Peyer's patch (tissue), 4 donors: ENCODE measurements at regions not wholly inside any gene's neighbourhood (a gene's known extent, or its start where the extent isn't known, plus 50 kb on each side); places are given as distances from the start of the nearest gene placed in this dataset.

Experiments
- DNase-seq, 3 donors: peaks; one replicate each; pipeline ENCODE4 v3.0.0-alpha.2; 2017 to 2019
- H3K27ac ChIP-seq, 4 donors: fragments of 200-600 bp; sonication (generic); one replicate each; pipeline ENCODE4 v1.5.1; 2016 to 2019
- H3K27me3 ChIP-seq, 2 donors: fragments of 200-600 bp; sonication (generic); one replicate each; pipeline ENCODE4 v1.5.1; 2019
- H3K36me3 ChIP-seq, 3 donors: fragments of 200-600 bp; sonication (generic); one replicate each; pipeline ENCODE4 v1.5.1; 2016 to 2019
- H3K4me1 ChIP-seq, 4 donors: fragments of 200-600 bp; sonication (generic); one replicate each; pipeline ENCODE4 v1.5.1; 2016 to 2019
- H3K4me3 ChIP-seq, 4 donors: fragments of 200-600 bp; sonication (generic); 1 replicate in 3 of 4; 2 replicates in 1 of 4; pipeline ENCODE4 v1.5.1; 2016 to 2019; ENCODE audit warnings: mild to moderate bottlenecking in 1 of 4
- H3K9me3 ChIP-seq, 4 donors: fragments of 200-600 bp; sonication (generic); one replicate each; pipeline ENCODE4 v1.5.1; 2016 to 2019; ENCODE audit warnings: mild to moderate bottlenecking in 1 of 4
- POLR2A ChIP-seq, 2 donors: fragments of 450-650 bp; IDR thresholded peaks; one replicate each; pipeline ENCODE4 v1.5.1; 2017; ENCODE audit warnings: antibody characterized with exemption in 2 of 2, mild to moderate bottlenecking in 2 of 2, moderate library complexity in 2 of 2
- TF ChIP-seq, protein P1 (sequence below), 6 experiments: fragments of 450-650 bp in 4 of 6; fragments of 200-600 bp in 2 of 6; sonication (generic) in 1 of 6; IDR thresholded peaks; one replicate each; pipeline ENCODE4 v1.5.1; 2017 to 2019; ENCODE audit warnings: antibody characterized with exemption in 6 of 6, mild to moderate bottlenecking in 3 of 6, moderate library complexity in 1 of 6

DNA sequence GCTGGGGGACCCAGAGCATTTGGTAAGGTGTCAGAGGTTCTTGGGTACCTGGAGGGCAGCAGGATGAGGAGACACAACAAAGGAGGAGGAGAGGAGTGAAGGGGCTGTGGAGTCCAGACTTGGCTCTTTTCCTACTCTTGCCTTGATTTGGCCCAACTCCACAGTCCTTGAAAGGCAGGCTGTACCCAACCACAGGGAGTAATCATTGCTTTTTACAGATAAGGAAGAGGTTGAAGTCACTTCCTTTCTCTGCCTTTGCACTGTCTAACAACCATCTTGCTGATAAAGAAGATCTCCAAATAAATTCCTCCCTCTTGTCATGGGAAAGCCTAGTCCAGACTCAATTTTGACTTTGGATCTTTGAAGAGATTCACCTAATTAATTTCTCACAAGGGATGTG, 226.8 kb upstream of the HMGA2 start:
- Histone ChIP-seq H3K27me3 (no peaks in the 10 kb centered on the region), H3K27ac (no peak overlapping the region), H3K9me3 (no peaks in the 10 kb centered on the region), H3K4me3 (no peak overlapping the region), H3K36me3 (no peaks in the 10 kb centered on the region), H3K4me1 (peaks cover 0 to under 1% (median 0%) of the 10 kb centered on the region in 4 donors)
- DNase-seq = no peak
- TF ChIP-seq, protein P1, sequence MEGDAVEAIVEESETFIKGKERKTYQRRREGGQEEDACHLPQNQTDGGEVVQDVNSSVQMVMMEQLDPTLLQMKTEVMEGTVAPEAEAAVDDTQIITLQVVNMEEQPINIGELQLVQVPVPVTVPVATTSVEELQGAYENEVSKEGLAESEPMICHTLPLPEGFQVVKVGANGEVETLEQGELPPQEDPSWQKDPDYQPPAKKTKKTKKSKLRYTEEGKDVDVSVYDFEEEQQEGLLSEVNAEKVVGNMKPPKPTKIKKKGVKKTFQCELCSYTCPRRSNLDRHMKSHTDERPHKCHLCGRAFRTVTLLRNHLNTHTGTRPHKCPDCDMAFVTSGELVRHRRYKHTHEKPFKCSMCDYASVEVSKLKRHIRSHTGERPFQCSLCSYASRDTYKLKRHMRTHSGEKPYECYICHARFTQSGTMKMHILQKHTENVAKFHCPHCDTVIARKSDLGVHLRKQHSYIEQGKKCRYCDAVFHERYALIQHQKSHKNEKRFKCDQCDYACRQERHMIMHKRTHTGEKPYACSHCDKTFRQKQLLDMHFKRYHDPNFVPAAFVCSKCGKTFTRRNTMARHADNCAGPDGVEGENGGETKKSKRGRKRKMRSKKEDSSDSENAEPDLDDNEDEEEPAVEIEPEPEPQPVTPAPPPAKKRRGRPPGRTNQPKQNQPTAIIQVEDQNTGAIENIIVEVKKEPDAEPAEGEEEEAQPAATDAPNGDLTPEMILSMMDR (IDR thresholded peaks at IDR 0.05) = no peak
- TF ChIP-seq POLR2A (IDR thresholded peaks at IDR 0.05) = no peak

DNA sequence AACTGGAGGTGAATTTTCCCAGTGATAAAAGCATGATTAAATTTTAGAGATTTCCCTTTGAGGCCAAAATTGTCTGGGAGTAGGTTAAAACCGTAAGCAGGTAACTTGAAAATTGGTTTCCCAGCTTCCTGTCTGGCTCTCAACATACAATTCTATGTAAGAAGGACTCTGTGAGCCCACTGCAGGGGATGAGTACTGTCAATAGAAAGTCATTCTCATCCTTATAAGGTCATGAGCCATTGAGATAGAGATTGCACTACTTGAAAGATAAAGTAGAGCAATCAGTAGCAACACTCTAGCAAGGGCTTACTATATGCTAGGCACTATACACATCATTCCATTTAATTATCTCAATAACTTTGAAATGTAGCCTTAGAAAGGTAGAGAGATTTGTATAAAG, 225.6 kb upstream of the HMGA2 start:
- TF ChIP-seq, protein P1 (IDR thresholded peaks at IDR 0.05) = no peak
- Histone ChIP-seq H3K27me3 (no peaks in the 10 kb centered on the region), H3K27ac (no peak overlapping the region), H3K9me3 (no peaks in the 10 kb centered on the region), H3K36me3 (no peaks in the 10 kb centered on the region), H3K4me3 (no peak overlapping the region), H3K4me1 (peaks cover 0 to 12% (median 0%) of the 10 kb centered on the region in 4 donors)
- no peak for DNase-seq

DNA sequence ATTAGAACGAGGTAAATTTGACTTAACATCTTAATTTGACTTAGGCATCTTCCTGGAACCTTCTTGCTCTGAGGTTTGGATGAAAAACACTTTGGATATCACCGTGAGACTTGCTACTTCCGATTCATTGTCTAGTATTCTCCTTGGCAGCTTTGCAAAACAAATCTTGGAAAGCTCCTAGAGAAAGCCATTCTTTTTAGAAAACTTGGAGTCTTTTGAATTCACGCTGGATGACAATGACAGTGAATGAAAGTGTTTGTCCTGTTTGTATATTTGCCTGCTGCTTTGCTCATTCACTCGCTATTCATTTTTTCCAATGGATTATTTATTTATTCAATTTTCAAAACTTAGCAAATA, 222.1 kb upstream of the HMGA2 start:
- H3K9me3 ChIP-seq = no peaks in the 10 kb centered on the region
- peaks cover 0 to 13% (median 0%) of the 10 kb centered on the region in 4 donors for H3K4me1 ChIP-seq
- no peak overlapping the region for H3K4me3 ChIP-seq
- no peak for TF ChIP-seq POLR2A (IDR thresholded peaks at IDR 0.05)
- TF ChIP-seq, protein P1 (IDR thresholded peaks at IDR 0.05) = no peak
- DNase-seq = no peak
- no peaks in the 10 kb centered on the region for H3K27me3 ChIP-seq
- no peaks in the 10 kb centered on the region for H3K36me3 ChIP-seq
- no peak overlapping the region for H3K27ac ChIP-seq

DNA sequence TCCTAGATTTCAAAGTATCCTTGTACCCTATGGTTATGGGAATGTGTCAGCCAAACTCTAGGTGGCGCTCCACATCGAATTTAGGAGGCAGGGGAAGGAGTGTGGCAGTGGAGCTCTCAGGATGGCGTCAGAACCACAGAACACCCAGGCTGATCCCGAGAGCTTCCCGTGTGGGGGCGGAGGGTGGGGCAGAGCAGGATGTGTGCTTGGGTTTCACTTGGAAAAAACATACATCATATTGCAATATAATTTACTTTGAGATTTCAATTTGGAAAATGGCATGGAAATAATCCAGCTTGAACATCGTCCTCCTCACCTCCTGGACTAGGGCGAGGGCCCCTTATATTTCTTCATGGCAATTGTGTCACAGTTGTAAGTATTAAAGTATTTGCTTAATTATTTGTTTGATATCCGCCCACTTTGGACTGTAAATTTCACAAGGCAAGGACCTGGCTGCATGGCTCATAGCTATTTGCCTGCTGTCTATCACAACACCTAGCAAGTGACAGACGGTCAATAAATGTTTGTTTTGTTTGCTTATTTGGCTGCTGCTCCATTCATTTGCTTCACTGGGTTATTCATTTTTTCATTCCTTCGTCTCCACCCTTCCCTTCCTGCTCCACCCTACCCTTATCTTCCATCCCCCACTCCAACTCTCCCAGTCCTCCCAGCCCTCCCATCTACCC, 221.5 kb upstream of the HMGA2 start:
- Histone ChIP-seq H3K4me3 (no peak overlapping the region), H3K27ac (peak overlapping the region in 1 of 4 donors; percentile 49), H3K36me3 (no peaks in the 10 kb centered on the region), H3K27me3 (no peaks in the 10 kb centered on the region), H3K4me1 (peaks cover 0 to 13% (median 0%) of the 10 kb centered on the region in 4 donors), H3K9me3 (peaks cover 0 to 1% (median 0%) of the 10 kb centered on the region in 4 donors)
- peak; percentile 18 to 82 (median 74) for DNase-seq
- no peak for TF ChIP-seq POLR2A (IDR thresholded peaks at IDR 0.05)
- TF ChIP-seq, protein P1 (IDR thresholded peaks at IDR 0.05) = peak in 4 of 6 experiments; percentile 44 to 76 (median 72)

DNA sequence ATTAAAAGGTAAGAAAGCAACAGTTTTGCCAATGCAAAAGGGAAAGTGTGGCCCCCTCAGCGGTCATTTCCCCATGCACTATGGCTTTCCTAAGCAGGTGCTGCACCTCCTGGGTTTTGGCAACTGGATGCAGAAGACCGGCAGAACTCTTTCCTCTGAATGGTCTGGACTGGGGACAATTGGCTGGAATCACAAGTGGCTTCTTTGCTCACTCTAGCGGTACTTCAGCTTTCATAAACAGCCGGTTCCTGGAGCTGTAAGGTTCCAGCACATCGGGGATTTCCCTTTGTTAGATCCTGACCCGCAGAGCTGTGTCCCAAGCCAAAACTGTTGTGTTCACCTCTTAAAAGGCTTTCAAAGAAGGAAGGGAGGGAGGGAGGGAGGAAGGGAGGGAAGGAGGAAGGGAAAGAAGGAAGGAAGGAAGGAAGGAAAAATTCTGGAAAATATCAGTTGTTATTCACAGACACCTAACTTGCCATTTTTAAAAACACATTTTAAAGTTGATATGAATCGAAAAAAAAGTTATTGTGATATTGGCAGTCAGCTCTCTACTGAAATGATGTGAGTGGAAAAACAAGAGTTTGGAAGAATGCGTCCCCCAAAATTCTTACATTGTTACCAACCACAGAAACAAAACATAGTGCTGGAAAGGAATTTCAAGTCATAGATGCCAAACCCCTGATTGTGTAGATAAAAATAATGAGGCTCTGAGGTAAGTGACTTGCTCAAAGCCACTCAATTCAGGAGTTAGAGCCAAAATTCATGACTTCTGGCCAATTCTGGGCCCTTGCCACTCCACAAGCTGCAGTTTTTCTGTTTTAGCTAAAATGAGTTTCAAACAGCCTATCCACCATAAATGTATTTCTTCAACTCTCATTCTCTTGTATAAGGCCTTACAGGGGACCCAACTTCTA, 220.6 kb upstream of the HMGA2 start:
- Histone ChIP-seq H3K27me3 (no peaks in the 10 kb centered on the region), H3K4me3 (no peak overlapping the region), H3K9me3 (peaks cover 0 to 4% (median 0%) of the 10 kb centered on the region in 4 donors), H3K36me3 (no peaks in the 10 kb centered on the region), H3K4me1 (peaks cover 0 to 13% (median 0%) of the 10 kb centered on the region in 4 donors), H3K27ac (peak overlapping the region in 1 of 4 donors; percentile 49)
- DNase-seq = peak in 1 of 3 donors; percentile 50
- TF ChIP-seq, protein P1 (IDR thresholded peaks at IDR 0.05) = no peak
- no peak for TF ChIP-seq POLR2A (IDR thresholded peaks at IDR 0.05)
